HCT116 (cell line): ENCODE measurements at regions not wholly inside any gene's neighbourhood (a gene's known extent, or its start where the extent isn't known, plus 50 kb on each side); places are given as distances from the start of the nearest gene placed in this dataset.

Experiments
- ATAC-seq: fragments of 200-7000 bp; cut with Tn5 transposase; 2 replicates; pipeline ENCODE4 v1.9.1; 2020; ENCODE audit warnings: mild to moderate bottlenecking, moderate library complexity
- BruUV-seq: library from RNA; stranded (reverse); fragments of 400-500 nt; replicated peaks from 2 replicates; lab custom pipeline; 2021; lab: Mats Ljungman, UMichigan
- CTCF ChIA-PET: fragments of 300-600 bp; sonication (Branson Sonifier 250); formaldehyde crosslinking; loops from one replicate; lab custom pipeline; 2021; ENCODE audit warnings: antibody characterized with exemption; lab: Charles Lee
- POLR2A ChIA-PET: fragments of 300-600, 350-600 bp; sonication (Branson Sonifier 250); formaldehyde crosslinking; loops from one replicate; lab custom pipeline; 2021; ENCODE audit warnings: antibody characterized with exemption; lab: Charles Lee
- RAD21 ChIA-PET, 2 experiments: fragments of 300-600 bp; sonication (Branson Sonifier 250); formaldehyde crosslinking; loops; one replicate each; lab custom pipeline; 2023; ENCODE audit warnings: low total read pairs in 2 of 2; ENCODE audit not compliant: uncharacterized antibody in 2 of 2, unreplicated experiment in 2 of 2, low non-redundant PET in 1 of 2; lab: Charles Lee
- DNase-seq: peaks from one replicate; pipeline ENCODE4 v3.0.0-alpha.2; 2010; ENCODE audit warnings: low read depth, low spot score
- H2AFZ ChIP-seq: fragments of 200-600 bp; shearing (Covaris generic), sonication (generic); 2 replicates; pipeline ENCODE4 v1.6.1; 2017; ENCODE audit warnings: low read depth, mixed run types, mixed read lengths, antibody characterized with exemption, low read length; ENCODE audit not compliant: poor library complexity, severe bottlenecking
- H3K27ac ChIP-seq: 2 replicates; pipeline ENCODE4 v1.5.1; 2012; ENCODE audit warnings: low read depth, low read length
- H3K27me3 ChIP-seq: fragments of 200-600 bp; sonication (generic); 2 replicates; pipeline ENCODE4 v1.6.1; 2016; ENCODE audit warnings: mixed run types, low read length, mixed read lengths; ENCODE audit not compliant: insufficient read depth
- H3K36me3 ChIP-seq, 2 experiments: fragments of 200-500 bp in 1 of 2; fragments of 200-600 bp in 1 of 2; sonication (Bioruptor generic) in 1 of 2; sonication (generic) in 1 of 2; 2 replicates each; pipeline versions ENCODE4 v1.5.1 to v1.6.1; 2014 to 2016; ENCODE audit warnings: low read length in 2 of 2, inconsistent platforms in 1 of 2, mixed read lengths in 1 of 2, mixed run types in 1 of 2; ENCODE audit not compliant: insufficient read depth in 2 of 2, control insufficient read depth in 1 of 2
- H3K4me1 ChIP-seq, 2 experiments: fragments of 200-600 bp in 1 of 2; sonication (generic) in 1 of 2; 2 replicates each; pipeline versions ENCODE4 v1.5.1 to v1.6.1; 2012 to 2017; ENCODE audit warnings: low read length in 2 of 2, inconsistent platforms in 1 of 2, mild to moderate bottlenecking in 1 of 2, mixed read lengths in 1 of 2, mixed run types in 1 of 2, moderate library complexity in 1 of 2; ENCODE audit not compliant: insufficient read depth in 2 of 2, control insufficient read depth in 1 of 2
- H3K4me2 ChIP-seq: fragments of 200-600 bp; sonication (generic); 2 replicates; pipeline ENCODE4 v1.6.1; 2017; ENCODE audit warnings: mixed run types, low read length, mixed read lengths
- H3K4me3 ChIP-seq, 2 experiments: fragments of 200-600 bp in 1 of 2; sonication (generic) in 1 of 2; replicated peaks in 1 of 2; 2 replicates each; pipeline ENCODE4 v1.5.1; 2011 to 2016; ENCODE audit warnings: low read length in 2 of 2, control low read depth in 1 of 2, low read depth in 1 of 2, mild to moderate bottlenecking in 1 of 2, mixed read lengths in 1 of 2, mixed run types in 1 of 2
- H3K79me2 ChIP-seq: fragments of 200-600 bp; sonication (generic); 2 replicates; pipeline ENCODE4 v1.6.1; 2017; ENCODE audit warnings: mild to moderate bottlenecking, mixed run types, low read length, moderate library complexity, mixed read lengths; ENCODE audit not compliant: insufficient read depth
- H3K9ac ChIP-seq: fragments of 200-600 bp; sonication (generic); 2 replicates; pipeline ENCODE4 v1.6.1; 2016; ENCODE audit warnings: low read length, mixed read lengths
- H3K9me2 ChIP-seq: fragments of 200-600 bp; sonication (generic), shearing (Covaris generic); 2 replicates; pipeline ENCODE4 v1.6.1; 2017; ENCODE audit warnings: mixed run types, mild to moderate bottlenecking, moderate library complexity; ENCODE audit not compliant: insufficient read depth
- H3K9me3 ChIP-seq, 2 experiments: fragments of 200-500 bp in 1 of 2; fragments of 200-600 bp in 1 of 2; sonication (Bioruptor generic) in 1 of 2; sonication (generic) in 1 of 2; 2 replicates each; pipeline ENCODE4 v1.6.1; 2014 to 2017; ENCODE audit warnings: low read length in 2 of 2, mixed read lengths in 2 of 2, inconsistent platforms in 1 of 2, low read depth in 1 of 2, mild to moderate bottlenecking in 1 of 2, mixed run types in 1 of 2, moderate library complexity in 1 of 2; ENCODE audit not compliant: control insufficient read depth in 1 of 2, insufficient read depth in 1 of 2
- H4K20me1 ChIP-seq: fragments of 200-600 bp; sonication (generic), shearing (Covaris generic); 2 replicates; pipeline ENCODE4 v1.6.1; 2017; ENCODE audit warnings: mixed run types, mild to moderate bottlenecking, moderate library complexity; ENCODE audit not compliant: insufficient read depth
- CBX3 ChIP-seq: IDR thresholded peaks from 2 replicates; pipeline ENCODE4 v1.6.1; 2012; ENCODE audit warnings: low read depth
- CEBPB ChIP-seq: IDR thresholded peaks from 2 replicates; pipeline ENCODE4 v1.6.1; 2012; ENCODE audit warnings: low read depth
- EGR1 ChIP-seq: IDR thresholded peaks from 2 replicates; pipeline ENCODE4 v1.6.1; 2012; ENCODE audit warnings: low read depth
- EZH2phosphoT487 ChIP-seq: fragments of 200-600 bp; IDR thresholded peaks from 2 replicates; pipeline ENCODE4 v1.6.1; 2018; ENCODE audit warnings: antibody characterized with exemption, borderline replicate concordance
- FOSL1 ChIP-seq: IDR thresholded peaks from 2 replicates; pipeline ENCODE4 v1.6.1; 2012; ENCODE audit warnings: low read depth
- JUND ChIP-seq: IDR thresholded peaks from 2 replicates; pipeline ENCODE4 v1.6.1; 2012
- POLR2A ChIP-seq: IDR thresholded peaks from 2 replicates; pipeline ENCODE4 v1.7.0; 2011; ENCODE audit warnings: borderline replicate concordance; ENCODE audit not compliant: insufficient read depth, insufficient read length; ENCODE audit errors: extremely low read depth
- RAD21 ChIP-seq: IDR thresholded peaks from 2 replicates; pipeline ENCODE4 v1.6.1; 2012; ENCODE audit warnings: low read depth, mild to moderate bottlenecking
- SIN3A ChIP-seq: IDR thresholded peaks from 2 replicates; pipeline ENCODE4 v1.6.1; 2012; ENCODE audit warnings: low read depth
- SRF ChIP-seq: IDR thresholded peaks from 2 replicates; pipeline ENCODE4 v1.6.1; 2012; ENCODE audit warnings: low read depth
- TCF7L2 ChIP-seq: IDR thresholded peaks from 2 replicates; pipeline ENCODE4 v1.7.0; 2011; ENCODE audit warnings: borderline replicate concordance, inconsistent platforms; ENCODE audit not compliant: insufficient read depth, insufficient read length; ENCODE audit errors: extremely low read depth
- intact Hi-C: fragments of 100-400 bp; cut with micrococcal nuclease; formaldehyde crosslinking; loops from 2 replicates; pipeline ENCODE4 v1.10.0; 2022
- TF ChIP-seq, protein P1 (sequence below): IDR thresholded peaks from 2 replicates; pipeline ENCODE4 v1.6.1; 2011; ENCODE audit warnings: mild to moderate bottlenecking, low read length, moderate library complexity; ENCODE audit not compliant: insufficient replicate concordance; ENCODE audit errors: extremely low read depth
- TF ChIP-seq, protein P2 (sequence below): IDR thresholded peaks from 2 replicates; pipeline ENCODE4 v1.6.1; 2012
- TF ChIP-seq, protein P3 (sequence below): IDR thresholded peaks from 2 replicates; pipeline ENCODE4 v1.6.1; 2012; ENCODE audit warnings: low read depth

DNA sequence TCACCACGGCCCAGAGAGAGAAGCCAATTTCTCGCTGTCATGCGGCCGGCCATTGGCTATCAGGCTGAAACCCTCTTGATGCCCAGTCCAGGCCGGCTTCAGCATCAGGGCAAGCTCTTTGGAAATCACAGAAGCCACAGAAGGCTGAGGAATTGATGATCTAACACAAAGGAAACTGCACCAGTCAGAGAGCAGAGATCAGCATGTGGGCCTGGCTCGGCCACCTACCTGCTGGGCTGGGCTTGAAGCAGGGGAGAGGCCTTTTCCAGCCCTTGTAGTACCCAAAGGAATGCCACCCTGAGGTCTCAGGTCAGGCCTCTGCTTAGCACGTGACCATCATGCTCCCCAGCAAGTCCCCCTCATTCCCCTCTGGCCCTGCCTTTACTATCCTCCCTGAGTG, 119.1 kb downstream of the TLE3 start:
- Histone ChIP-seq H3K4me3 (no peak overlapping the region), H3K4me2 (no peak overlapping the region), H3K79me2 (no peaks in the 10 kb centered on the region), H3K9me3 (no peaks in the 10 kb centered on the region), H4K20me1 (no peaks in the 10 kb centered on the region), H3K4me1 (peaks cover 0 to 10% of the 10 kb centered on the region in 2 experiments; a peak in 2 of 4 replicates), H2AFZ (no peak overlapping the region), H3K27me3 (peaks cover 40% of the 10 kb centered on the region), H3K9ac (no peak overlapping the region), H3K36me3 (no peaks in the 10 kb centered on the region), H3K27ac (no peak overlapping the region), H3K9me2 (no peaks in the 10 kb centered on the region)
- CTCF ChIA-PET, result no interaction called here
- RAD21 ChIA-PET, result no interaction called here
- intact Hi-C loops, result no loop called here
- ATAC-seq (no peak), DNase-seq (no peak)
- no TSS peak for BruUV-seq
- no peak for TF ChIP-seq JUND
- TF ChIP-seq, protein P1, sequence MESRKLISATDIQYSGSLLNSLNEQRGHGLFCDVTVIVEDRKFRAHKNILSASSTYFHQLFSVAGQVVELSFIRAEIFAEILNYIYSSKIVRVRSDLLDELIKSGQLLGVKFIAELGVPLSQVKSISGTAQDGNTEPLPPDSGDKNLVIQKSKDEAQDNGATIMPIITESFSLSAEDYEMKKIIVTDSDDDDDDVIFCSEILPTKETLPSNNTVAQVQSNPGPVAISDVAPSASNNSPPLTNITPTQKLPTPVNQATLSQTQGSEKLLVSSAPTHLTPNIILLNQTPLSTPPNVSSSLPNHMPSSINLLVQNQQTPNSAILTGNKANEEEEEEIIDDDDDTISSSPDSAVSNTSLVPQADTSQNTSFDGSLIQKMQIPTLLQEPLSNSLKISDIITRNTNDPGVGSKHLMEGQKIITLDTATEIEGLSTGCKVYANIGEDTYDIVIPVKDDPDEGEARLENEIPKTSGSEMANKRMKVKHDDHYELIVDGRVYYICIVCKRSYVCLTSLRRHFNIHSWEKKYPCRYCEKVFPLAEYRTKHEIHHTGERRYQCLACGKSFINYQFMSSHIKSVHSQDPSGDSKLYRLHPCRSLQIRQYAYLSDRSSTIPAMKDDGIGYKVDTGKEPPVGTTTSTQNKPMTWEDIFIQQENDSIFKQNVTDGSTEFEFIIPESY, result no peak
- no peak for TF ChIP-seq SIN3A
- TF ChIP-seq SRF, result no peak
- TF ChIP-seq POLR2A, result no peak
- no peak for TF ChIP-seq CEBPB
- TF ChIP-seq, protein P2, sequence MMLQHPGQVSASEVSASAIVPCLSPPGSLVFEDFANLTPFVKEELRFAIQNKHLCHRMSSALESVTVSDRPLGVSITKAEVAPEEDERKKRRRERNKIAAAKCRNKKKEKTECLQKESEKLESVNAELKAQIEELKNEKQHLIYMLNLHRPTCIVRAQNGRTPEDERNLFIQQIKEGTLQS, result no peak
- POLR2A ChIA-PET, result no interaction called here

DNA sequence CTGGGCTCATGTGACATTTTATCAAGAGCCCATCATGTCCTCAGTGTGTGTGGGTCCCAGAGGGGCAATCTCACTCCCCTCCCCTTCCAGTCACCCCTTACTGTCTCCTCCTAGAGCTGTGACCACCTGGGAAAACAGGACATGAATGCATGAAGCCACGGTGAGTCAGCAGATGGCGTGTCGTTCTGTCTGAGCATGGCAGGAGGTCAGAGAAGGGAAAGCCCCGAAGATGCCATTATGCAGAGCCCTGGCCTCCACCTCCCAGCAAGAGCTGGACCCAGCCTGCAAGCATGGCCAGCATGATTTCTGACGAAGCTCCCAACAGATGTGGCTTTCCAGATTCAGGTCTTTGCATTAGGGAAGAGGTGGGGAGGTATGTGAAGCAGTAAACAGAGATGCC, 118.5 kb downstream of the TLE3 start:
- H3K4me3 ChIP-seq, result no peak overlapping the region
- intact Hi-C loops, result no loop called here
- peaks cover 0 to 14% of the 10 kb centered on the region in 2 experiments; a peak in 2 of 4 replicates for H3K4me1 ChIP-seq
- TF ChIP-seq RAD21 (peak; percentile 31; the same call in 1 of the 2 replicates), FOSL1 (no peak), JUND (no peak), TCF7L2 (no peak), CBX3 (no peak), EZH2phosphoT487 (no peak), EGR1 (no peak)
- TF ChIP-seq, protein P1, result no peak
- TF ChIP-seq, protein P3, sequence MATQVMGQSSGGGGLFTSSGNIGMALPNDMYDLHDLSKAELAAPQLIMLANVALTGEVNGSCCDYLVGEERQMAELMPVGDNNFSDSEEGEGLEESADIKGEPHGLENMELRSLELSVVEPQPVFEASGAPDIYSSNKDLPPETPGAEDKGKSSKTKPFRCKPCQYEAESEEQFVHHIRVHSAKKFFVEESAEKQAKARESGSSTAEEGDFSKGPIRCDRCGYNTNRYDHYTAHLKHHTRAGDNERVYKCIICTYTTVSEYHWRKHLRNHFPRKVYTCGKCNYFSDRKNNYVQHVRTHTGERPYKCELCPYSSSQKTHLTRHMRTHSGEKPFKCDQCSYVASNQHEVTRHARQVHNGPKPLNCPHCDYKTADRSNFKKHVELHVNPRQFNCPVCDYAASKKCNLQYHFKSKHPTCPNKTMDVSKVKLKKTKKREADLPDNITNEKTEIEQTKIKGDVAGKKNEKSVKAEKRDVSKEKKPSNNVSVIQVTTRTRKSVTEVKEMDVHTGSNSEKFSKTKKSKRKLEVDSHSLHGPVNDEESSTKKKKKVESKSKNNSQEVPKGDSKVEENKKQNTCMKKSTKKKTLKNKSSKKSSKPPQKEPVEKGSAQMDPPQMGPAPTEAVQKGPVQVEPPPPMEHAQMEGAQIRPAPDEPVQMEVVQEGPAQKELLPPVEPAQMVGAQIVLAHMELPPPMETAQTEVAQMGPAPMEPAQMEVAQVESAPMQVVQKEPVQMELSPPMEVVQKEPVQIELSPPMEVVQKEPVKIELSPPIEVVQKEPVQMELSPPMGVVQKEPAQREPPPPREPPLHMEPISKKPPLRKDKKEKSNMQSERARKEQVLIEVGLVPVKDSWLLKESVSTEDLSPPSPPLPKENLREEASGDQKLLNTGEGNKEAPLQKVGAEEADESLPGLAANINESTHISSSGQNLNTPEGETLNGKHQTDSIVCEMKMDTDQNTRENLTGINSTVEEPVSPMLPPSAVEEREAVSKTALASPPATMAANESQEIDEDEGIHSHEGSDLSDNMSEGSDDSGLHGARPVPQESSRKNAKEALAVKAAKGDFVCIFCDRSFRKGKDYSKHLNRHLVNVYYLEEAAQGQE, result no peak
- H3K27me3 ChIP-seq, result peaks cover 42% of the 10 kb centered on the region
- ChIA-PET CTCF (no interaction called here), RAD21 (no interaction called here), POLR2A (no interaction called here)
- H4K20me1 ChIP-seq, result no peaks in the 10 kb centered on the region
- H3K36me3 ChIP-seq, result no peaks in the 10 kb centered on the region
- no peak overlapping the region for H3K27ac ChIP-seq
- no peaks in the 10 kb centered on the region for H3K79me2 ChIP-seq
- BruUV-seq, result no TSS peak
- DNase-seq (no peak), ATAC-seq (peak; percentile 72)
- H3K9me2 ChIP-seq, result no peaks in the 10 kb centered on the region
- no peak overlapping the region for H3K4me2 ChIP-seq
- no peak overlapping the region for H3K9ac ChIP-seq
- H3K9me3 ChIP-seq, result no peaks in the 10 kb centered on the region
- no peak overlapping the region for H2AFZ ChIP-seq
